ENCODE measurements at regions not wholly inside any gene's neighbourhood (a gene's known extent, or its start where the extent isn't known, plus 50 kb on each side); places are given as distances from the start of the nearest gene placed in this dataset.

- TF ChIP-seq POLR2A (IDR thresholded peaks at IDR 0.05; ENCODE audit: low read depth, low read length), result no peak
- TF ChIP-seq POLR2AphosphoS5 (IDR thresholded peaks at IDR 0.05; ENCODE audit: low read depth, low read length), result no peak
Observed at GRCh38 chr5:108433600-108433999, 51.7 kb upstream of the FBXL17 start.

Measured in GM12892 (cell line).